ENCODE measurements at regions not wholly inside any gene's neighbourhood (a gene's known extent, or its start where the extent isn't known, plus 50 kb on each side); places are given as distances from the start of the nearest gene placed in this dataset.

DNA sequence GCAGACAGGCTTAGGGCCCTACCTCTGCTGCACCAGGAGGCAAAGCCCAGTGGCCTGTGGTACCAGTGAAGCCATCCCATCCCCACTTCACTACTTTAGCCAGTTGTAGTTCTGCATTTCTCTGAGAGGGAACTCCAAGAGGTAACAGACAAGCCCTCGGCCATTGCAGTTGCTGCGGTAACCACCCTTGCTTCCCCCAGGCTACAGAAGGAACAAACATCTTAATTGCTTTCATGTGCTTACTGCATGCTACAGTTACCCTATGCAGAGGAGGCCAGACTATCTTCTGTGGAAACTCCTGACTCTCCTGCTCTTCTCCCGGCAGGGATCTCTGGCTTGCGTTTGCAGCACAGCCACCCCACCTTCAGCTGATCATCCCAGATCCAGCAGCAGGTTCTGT lies 67.8 kb downstream of the SPIN4 start:
- Histone ChIP-seq H3K56ac (replicated peaks; ENCODE audit: insufficient read length, low read depth, low read length) (no peak overlapping the region), H3K4me3 (ENCODE audit: extremely low read depth in 1 of 4, insufficient read depth in 2 of 4, low read depth in 3 of 4, low read length in 4 of 4) (no peak overlapping the region), H3K9me3 (ENCODE audit: insufficient read depth in 2 of 2, low read depth in 1 of 2, low read length in 1 of 2) (no peaks in the 10 kb centered on the region), H3K18ac (ENCODE audit: extremely low read depth, low read length) (no peak overlapping the region), H3K27me3 (replicated peaks in 1 of 4; ENCODE audit: control insufficient read depth in 3 of 4, extremely low read depth in 1 of 4, insufficient read depth in 3 of 4, low read length in 3 of 4) (no peaks in the 10 kb centered on the region), H2AFZ (ENCODE audit: low read length) (no peak overlapping the region), H3K79me2 (ENCODE audit: control insufficient read depth in 1 of 2, insufficient read depth in 2 of 2, low read length in 2 of 2) (no peaks in the 10 kb centered on the region), H3K23me2 (ENCODE audit: low read depth, low read length) (no peaks in the 10 kb centered on the region), H3K79me1 (ENCODE audit: low read depth, low read length) (no peaks in the 10 kb centered on the region), H3K4me2 (ENCODE audit: insufficient read depth in 1 of 2, low read depth in 2 of 2, low read length in 2 of 2) (no peak overlapping the region), H3K23ac (ENCODE audit: insufficient read length) (no peak overlapping the region), H3K4me1 (replicated peaks in 1 of 4; ENCODE audit: control insufficient read depth in 3 of 4, insufficient read depth in 4 of 4, low read length in 3 of 4) (no peaks in the 10 kb centered on the region), H2BK12ac (ENCODE audit: low read depth, low read length) (no peak overlapping the region), H4K20me1 (replicated peaks in 1 of 2; ENCODE audit: control insufficient read depth in 1 of 2, insufficient read depth in 2 of 2, low read length in 2 of 2) (no peaks in the 10 kb centered on the region), H2BK5ac (ENCODE audit: low read depth, low read length) (no peak overlapping the region), H3K4ac (replicated peaks; ENCODE audit: insufficient read length, low read depth, low read length) (no peak overlapping the region), H2BK120ac (replicated peaks; ENCODE audit: low read depth, low read length) (no peak overlapping the region), H2AK5ac (ENCODE audit: low read depth, low read length) (no peak overlapping the region), H4K91ac (replicated peaks; ENCODE audit: insufficient read length, low read length) (no peak overlapping the region), H3K9ac (replicated peaks in 1 of 4; ENCODE audit: extremely low read depth in 1 of 4, low read depth in 3 of 4, low read length in 3 of 4) (no peak overlapping the region), H4K8ac (ENCODE audit: extremely low read depth, insufficient read depth, low read length) (no peak overlapping the region), H2BK15ac (ENCODE audit: low read length) (no peak overlapping the region), H3K36me3 (ENCODE audit: control insufficient read depth in 2 of 4, insufficient read depth in 4 of 4, low read length in 3 of 4) (no peaks in the 10 kb centered on the region), H3K14ac (ENCODE audit: insufficient read length) (no peak overlapping the region), H2BK20ac (ENCODE audit: low read length) (no peak overlapping the region), H4K5ac (ENCODE audit: insufficient read length, low read depth, low read length) (no peak overlapping the region), H3K27ac (ENCODE audit: low read depth, low read length) (no peak overlapping the region)
- no peak for FAIRE-seq
- 89% methylated on average over 2 of the region's 4 CpGs; no CpG with 5 or more reads in 1 of the 2 experiments for WGBS, 2 experiments (ENCODE audit: extremely low coverage in 1 of 2, insufficient coverage in 1 of 2, insufficient read length in 1 of 2, insufficient replicate concordance in 2 of 2, low coverage in 1 of 2, low lambda C conversion rate in 2 of 2, missing lambda C conversion rate in 1 of 2)
- CTCF ChIA-PET (ENCODE audit: partially characterized antibody) = interaction anchor here (1.1 to 1.2 kb wide), 2 partner anchors 8 to 223 kb away, joined by 3 read pairs; no protein-coding TSS in a partner anchor
- no peak for DNase-seq (ENCODE audit: low read depth in 1 of 2, low spot score in 2 of 2)
- POLR2A ChIA-PET (ENCODE audit: partially characterized antibody) = no interaction called here
- no peak for TF ChIP-seq CHD1 (IDR thresholded peaks at IDR 0.05; ENCODE audit: low read depth, low read length)
- TF ChIP-seq SAP30 (IDR thresholded peaks at IDR 0.05; ENCODE audit: insufficient read depth, insufficient replicate concordance, low read length) = no peak
- TF ChIP-seq JUND (IDR thresholded peaks at IDR 0.05; ENCODE audit: low read length) = no peak
- TF ChIP-seq RAD21 (IDR thresholded peaks at IDR 0.05 in 1 of 2, conservative IDR thresholded peaks at IDR 0.05 in 1 of 2; ENCODE audit: low read depth in 2 of 2, low read length in 2 of 2) = no peak
- TF ChIP-seq EP300 (IDR thresholded peaks at IDR 0.05; ENCODE audit: borderline replicate concordance in 1 of 2, low read depth in 2 of 2, low read length in 2 of 2) = no peak
- TF ChIP-seq, protein P1, sequence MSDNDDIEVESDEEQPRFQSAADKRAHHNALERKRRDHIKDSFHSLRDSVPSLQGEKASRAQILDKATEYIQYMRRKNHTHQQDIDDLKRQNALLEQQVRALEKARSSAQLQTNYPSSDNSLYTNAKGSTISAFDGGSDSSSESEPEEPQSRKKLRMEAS (IDR thresholded peaks at IDR 0.05) = no peak
- TF ChIP-seq POLR2AphosphoS5 (IDR thresholded peaks at IDR 0.05; ENCODE audit: low read depth, low read length) = no peak
- no peak for TF ChIP-seq HDAC6 (IDR thresholded peaks at IDR 0.05; ENCODE audit: low read depth, low read length)
- TF ChIP-seq RNF2 (IDR thresholded peaks at IDR 0.05; ENCODE audit: borderline replicate concordance, low read depth, low read length, missing control alignments, poor library complexity, severe bottlenecking) = no peak
- TF ChIP-seq KDM5A (IDR thresholded peaks at IDR 0.05; ENCODE audit: low read length) = no peak
- TF ChIP-seq NRF1 (IDR thresholded peaks at IDR 0.05; ENCODE audit: low read depth, low read length) = no peak
- TF ChIP-seq, protein P2, sequence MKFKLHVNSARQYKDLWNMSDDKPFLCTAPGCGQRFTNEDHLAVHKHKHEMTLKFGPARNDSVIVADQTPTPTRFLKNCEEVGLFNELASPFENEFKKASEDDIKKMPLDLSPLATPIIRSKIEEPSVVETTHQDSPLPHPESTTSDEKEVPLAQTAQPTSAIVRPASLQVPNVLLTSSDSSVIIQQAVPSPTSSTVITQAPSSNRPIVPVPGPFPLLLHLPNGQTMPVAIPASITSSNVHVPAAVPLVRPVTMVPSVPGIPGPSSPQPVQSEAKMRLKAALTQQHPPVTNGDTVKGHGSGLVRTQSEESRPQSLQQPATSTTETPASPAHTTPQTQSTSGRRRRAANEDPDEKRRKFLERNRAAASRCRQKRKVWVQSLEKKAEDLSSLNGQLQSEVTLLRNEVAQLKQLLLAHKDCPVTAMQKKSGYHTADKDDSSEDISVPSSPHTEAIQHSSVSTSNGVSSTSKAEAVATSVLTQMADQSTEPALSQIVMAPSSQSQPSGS (IDR thresholded peaks at IDR 0.05; ENCODE audit: low read length) = no peak

Measured in H1 (cell line).